GM23338 (cell line): ENCODE measurements at regions not wholly inside any gene's neighbourhood (a gene's known extent, or its start where the extent isn't known, plus 50 kb on each side); places are given as distances from the start of the nearest gene placed in this dataset.

Experiments
- ATAC-seq: fragments of 200-7000 bp; cut with Tn5 transposase; 3 replicates; pipeline ENCODE4 v1.9.1; 2020
- DNase-seq: peaks from one replicate; pipeline ENCODE4 v3.0.0-alpha.2; 2015; ENCODE audit warnings: low spot score
- H2AFZ ChIP-seq: fragments of 200-600 bp; sonication (generic); 2 replicates; pipeline ENCODE4 v1.8.0; 2016; ENCODE audit warnings: antibody characterized with exemption, mild to moderate bottlenecking, moderate library complexity
- H3F3A ChIP-seq: fragments of 200-600 bp; sonication (generic); replicated peaks from 2 replicates; pipeline ENCODE4 v1.8.0; 2017; ENCODE audit warnings: antibody characterized with exemption, mixed run types, low read depth
- H3K27ac ChIP-seq: fragments of 200-600 bp; sonication (generic); 2 replicates; pipeline ENCODE4 v1.6.1; 2016; ENCODE audit warnings: low read depth
- H3K27me3 ChIP-seq: fragments of 200-600 bp; sonication (generic); 2 replicates; pipeline ENCODE4 v1.8.0; 2016; ENCODE audit warnings: mild to moderate bottlenecking, mixed run types, moderate library complexity; ENCODE audit not compliant: insufficient read depth
- H3K36me3 ChIP-seq: fragments of 200-600 bp; sonication (generic); 2 replicates; pipeline ENCODE4 v1.8.0; 2016; ENCODE audit warnings: mild to moderate bottlenecking; ENCODE audit not compliant: insufficient read depth
- H3K4me1 ChIP-seq: fragments of 200-600 bp; sonication (generic); 2 replicates; pipeline ENCODE4 v1.8.0; 2016; ENCODE audit warnings: mild to moderate bottlenecking, moderate library complexity; ENCODE audit not compliant: insufficient read depth
- H3K4me2 ChIP-seq: fragments of 200-600 bp; sonication (generic); 2 replicates; pipeline ENCODE4 v1.7.1; 2017; ENCODE audit warnings: mixed run types
- H3K4me3 ChIP-seq: fragments of 200-600 bp; sonication (generic); 2 replicates; pipeline ENCODE4 v1.6.1; 2016; ENCODE audit warnings: mixed run types
- H3K79me2 ChIP-seq: fragments of 200-600 bp; sonication (generic); replicated peaks from 2 replicates; pipeline ENCODE4 v1.8.0; 2017; ENCODE audit warnings: mild to moderate bottlenecking; ENCODE audit not compliant: insufficient read depth
- H3K9me2 ChIP-seq: fragments of 200-600 bp; sonication (generic); 2 replicates; pipeline ENCODE4 v1.8.0; 2017; ENCODE audit not compliant: insufficient read depth
- H4K20me1 ChIP-seq: fragments of 200-600 bp; sonication (generic); replicated peaks from 2 replicates; pipeline ENCODE4 v1.8.0; 2017; ENCODE audit warnings: mild to moderate bottlenecking; ENCODE audit not compliant: insufficient read depth
- H3K27ac Mint-ChIP-seq: 2 replicates; pipeline ENCODE4 v1.8.0; 2020; ENCODE audit warnings: inconsistent platforms, mild to moderate bottlenecking, moderate library complexity, mixed read lengths
- H3K27me3 Mint-ChIP-seq: 3 replicates; pipeline ENCODE4 v1.8.0; 2022; ENCODE audit warnings: low read depth, mild to moderate bottlenecking, moderate library complexity, mixed read lengths, inconsistent platforms; ENCODE audit not compliant: insufficient read depth, poor library complexity
- H3K36me3 Mint-ChIP-seq: 3 replicates; pipeline ENCODE4 v1.8.0; 2021; ENCODE audit warnings: low read depth, mild to moderate bottlenecking, inconsistent platforms, moderate library complexity, mixed read lengths
- H3K4me1 Mint-ChIP-seq: 3 replicates; pipeline ENCODE4 v1.8.0; 2020; ENCODE audit warnings: mild to moderate bottlenecking, inconsistent platforms, mixed read lengths
- H3K4me3 Mint-ChIP-seq: 3 replicates; pipeline ENCODE4 v1.8.0; 2021; ENCODE audit warnings: moderate library complexity, mild to moderate bottlenecking, inconsistent platforms, mixed read lengths
- H3K9me3 Mint-ChIP-seq: 3 replicates; pipeline ENCODE4 v1.8.0; 2020; ENCODE audit warnings: moderate library complexity, mild to moderate bottlenecking, inconsistent platforms, mixed read lengths
- ETS1 ChIP-seq: IDR thresholded peaks from 2 replicates; pipeline ENCODE4 v1.6.1; 2016; ENCODE audit warnings: antibody characterized with exemption
- EZH2 ChIP-seq: fragments of 200-600 bp; sonication (generic); IDR thresholded peaks from one replicate; pipeline ENCODE4 v1.8.0; 2017; ENCODE audit warnings: antibody characterized with exemption, mild to moderate bottlenecking, low read depth; ENCODE audit not compliant: unreplicated experiment
- JUNB ChIP-seq: IDR thresholded peaks from one replicate; pipeline ENCODE4 v1.6.1; 2016; ENCODE audit warnings: antibody characterized with exemption; ENCODE audit not compliant: unreplicated experiment
- TF ChIP-seq, protein P1 (sequence below): fragments of 250-450 bp; sonication (Bioruptor Pico); IDR thresholded peaks from 2 replicates; pipeline ENCODE4 v1.5.0; 2020; ENCODE audit warnings: mild to moderate bottlenecking, moderate library complexity
- TF ChIP-seq, protein P2 (sequence below): IDR thresholded peaks from one replicate; pipeline ENCODE4 v1.6.1; 2018; ENCODE audit warnings: antibody characterized with exemption; ENCODE audit not compliant: unreplicated experiment

- Histone ChIP-seq H3F3A (no peaks in the 10 kb centered on the region), H4K20me1 (no peaks in the 10 kb centered on the region), H3K4me2 (no peak overlapping the region), H3K4me3 (no peak overlapping the region), H3K4me1 (no peaks in the 10 kb centered on the region), H3K27me3 (no peaks in the 10 kb centered on the region), H3K9me2 (no peaks in the 10 kb centered on the region), H2AFZ (no peak overlapping the region), H3K36me3 (no peaks in the 10 kb centered on the region), H3K27ac (no peak overlapping the region), H3K79me2 (no peaks in the 10 kb centered on the region)
- H3K27ac Mint-ChIP-seq: no peak overlapping the region
- H3K9me3 Mint-ChIP-seq: no peaks in the 10 kb centered on the region
- H3K27me3 Mint-ChIP-seq: no peaks in the 10 kb centered on the region
- ATAC-seq (no peak), DNase-seq (no peak)
- H3K36me3 Mint-ChIP-seq: no peaks in the 10 kb centered on the region
- H3K4me3 Mint-ChIP-seq: no peak overlapping the region
- TF ChIP-seq ETS1 (no peak), EZH2 (no peak), JUNB (no peak)
- TF ChIP-seq, protein P1, sequence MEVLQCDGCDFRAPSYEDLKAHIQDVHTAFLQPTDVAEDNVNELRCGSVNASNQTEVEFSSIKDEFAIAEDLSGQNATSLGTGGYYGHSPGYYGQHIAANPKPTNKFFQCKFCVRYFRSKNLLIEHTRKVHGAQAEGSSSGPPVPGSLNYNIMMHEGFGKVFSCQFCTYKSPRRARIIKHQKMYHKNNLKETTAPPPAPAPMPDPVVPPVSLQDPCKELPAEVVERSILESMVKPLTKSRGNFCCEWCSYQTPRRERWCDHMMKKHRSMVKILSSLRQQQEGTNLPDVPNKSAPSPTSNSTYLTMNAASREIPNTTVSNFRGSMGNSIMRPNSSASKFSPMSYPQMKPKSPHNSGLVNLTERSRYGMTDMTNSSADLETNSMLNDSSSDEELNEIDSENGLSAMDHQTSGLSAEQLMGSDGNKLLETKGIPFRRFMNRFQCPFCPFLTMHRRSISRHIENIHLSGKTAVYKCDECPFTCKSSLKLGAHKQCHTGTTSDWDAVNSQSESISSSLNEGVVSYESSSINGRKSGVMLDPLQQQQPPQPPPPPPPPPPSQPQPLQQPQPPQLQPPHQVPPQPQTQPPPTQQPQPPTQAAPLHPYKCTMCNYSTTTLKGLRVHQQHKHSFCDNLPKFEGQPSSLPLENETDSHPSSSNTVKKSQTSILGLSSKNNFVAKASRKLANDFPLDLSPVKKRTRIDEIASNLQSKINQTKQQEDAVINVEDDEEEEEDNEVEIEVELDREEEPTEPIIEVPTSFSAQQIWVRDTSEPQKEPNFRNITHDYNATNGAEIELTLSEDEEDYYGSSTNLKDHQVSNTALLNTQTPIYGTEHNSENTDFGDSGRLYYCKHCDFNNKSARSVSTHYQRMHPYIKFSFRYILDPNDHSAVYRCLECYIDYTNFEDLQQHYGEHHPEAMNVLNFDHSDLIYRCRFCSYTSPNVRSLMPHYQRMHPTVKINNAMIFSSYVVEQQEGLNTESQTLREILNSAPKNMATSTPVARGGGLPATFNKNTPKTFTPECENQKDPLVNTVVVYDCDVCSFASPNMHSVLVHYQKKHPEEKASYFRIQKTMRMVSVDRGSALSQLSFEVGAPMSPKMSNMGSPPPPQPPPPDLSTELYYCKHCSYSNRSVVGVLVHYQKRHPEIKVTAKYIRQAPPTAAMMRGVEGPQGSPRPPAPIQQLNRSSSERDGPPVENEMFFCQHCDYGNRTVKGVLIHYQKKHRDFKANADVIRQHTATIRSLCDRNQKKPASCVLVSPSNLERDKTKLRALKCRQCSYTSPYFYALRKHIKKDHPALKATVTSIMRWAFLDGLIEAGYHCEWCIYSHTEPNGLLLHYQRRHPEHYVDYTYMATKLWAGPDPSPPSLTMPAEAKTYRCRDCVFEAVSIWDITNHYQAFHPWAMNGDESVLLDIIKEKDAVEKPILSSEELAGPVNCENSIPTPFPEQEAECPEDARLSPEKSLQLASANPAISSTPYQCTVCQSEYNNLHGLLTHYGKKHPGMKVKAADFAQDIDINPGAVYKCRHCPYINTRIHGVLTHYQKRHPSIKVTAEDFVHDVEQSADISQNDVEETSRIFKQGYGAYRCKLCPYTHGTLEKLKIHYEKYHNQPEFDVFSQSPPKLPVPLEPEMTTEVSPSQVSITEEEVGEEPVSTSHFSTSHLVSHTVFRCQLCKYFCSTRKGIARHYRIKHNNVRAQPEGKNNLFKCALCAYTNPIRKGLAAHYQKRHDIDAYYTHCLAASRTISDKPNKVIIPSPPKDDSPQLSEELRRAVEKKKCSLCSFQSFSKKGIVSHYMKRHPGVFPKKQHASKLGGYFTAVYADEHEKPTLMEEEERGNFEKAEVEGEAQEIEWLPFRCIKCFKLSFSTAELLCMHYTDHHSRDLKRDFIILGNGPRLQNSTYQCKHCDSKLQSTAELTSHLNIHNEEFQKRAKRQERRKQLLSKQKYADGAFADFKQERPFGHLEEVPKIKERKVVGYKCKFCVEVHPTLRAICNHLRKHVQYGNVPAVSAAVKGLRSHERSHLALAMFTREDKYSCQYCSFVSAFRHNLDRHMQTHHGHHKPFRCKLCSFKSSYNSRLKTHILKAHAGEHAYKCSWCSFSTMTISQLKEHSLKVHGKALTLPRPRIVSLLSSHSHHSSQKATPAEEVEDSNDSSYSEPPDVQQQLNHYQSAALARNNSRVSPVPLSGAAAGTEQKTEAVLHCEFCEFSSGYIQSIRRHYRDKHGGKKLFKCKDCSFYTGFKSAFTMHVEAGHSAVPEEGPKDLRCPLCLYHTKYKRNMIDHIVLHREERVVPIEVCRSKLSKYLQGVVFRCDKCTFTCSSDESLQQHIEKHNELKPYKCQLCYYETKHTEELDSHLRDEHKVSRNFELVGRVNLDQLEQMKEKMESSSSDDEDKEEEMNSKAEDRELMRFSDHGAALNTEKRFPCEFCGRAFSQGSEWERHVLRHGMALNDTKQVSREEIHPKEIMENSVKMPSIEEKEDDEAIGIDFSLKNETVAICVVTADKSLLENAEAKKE (CRISPR knock-in tag): no peak
- TF ChIP-seq, protein P2, sequence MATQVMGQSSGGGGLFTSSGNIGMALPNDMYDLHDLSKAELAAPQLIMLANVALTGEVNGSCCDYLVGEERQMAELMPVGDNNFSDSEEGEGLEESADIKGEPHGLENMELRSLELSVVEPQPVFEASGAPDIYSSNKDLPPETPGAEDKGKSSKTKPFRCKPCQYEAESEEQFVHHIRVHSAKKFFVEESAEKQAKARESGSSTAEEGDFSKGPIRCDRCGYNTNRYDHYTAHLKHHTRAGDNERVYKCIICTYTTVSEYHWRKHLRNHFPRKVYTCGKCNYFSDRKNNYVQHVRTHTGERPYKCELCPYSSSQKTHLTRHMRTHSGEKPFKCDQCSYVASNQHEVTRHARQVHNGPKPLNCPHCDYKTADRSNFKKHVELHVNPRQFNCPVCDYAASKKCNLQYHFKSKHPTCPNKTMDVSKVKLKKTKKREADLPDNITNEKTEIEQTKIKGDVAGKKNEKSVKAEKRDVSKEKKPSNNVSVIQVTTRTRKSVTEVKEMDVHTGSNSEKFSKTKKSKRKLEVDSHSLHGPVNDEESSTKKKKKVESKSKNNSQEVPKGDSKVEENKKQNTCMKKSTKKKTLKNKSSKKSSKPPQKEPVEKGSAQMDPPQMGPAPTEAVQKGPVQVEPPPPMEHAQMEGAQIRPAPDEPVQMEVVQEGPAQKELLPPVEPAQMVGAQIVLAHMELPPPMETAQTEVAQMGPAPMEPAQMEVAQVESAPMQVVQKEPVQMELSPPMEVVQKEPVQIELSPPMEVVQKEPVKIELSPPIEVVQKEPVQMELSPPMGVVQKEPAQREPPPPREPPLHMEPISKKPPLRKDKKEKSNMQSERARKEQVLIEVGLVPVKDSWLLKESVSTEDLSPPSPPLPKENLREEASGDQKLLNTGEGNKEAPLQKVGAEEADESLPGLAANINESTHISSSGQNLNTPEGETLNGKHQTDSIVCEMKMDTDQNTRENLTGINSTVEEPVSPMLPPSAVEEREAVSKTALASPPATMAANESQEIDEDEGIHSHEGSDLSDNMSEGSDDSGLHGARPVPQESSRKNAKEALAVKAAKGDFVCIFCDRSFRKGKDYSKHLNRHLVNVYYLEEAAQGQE: peak; percentile 33
- H3K4me1 Mint-ChIP-seq: no peaks in the 10 kb centered on the region
Observed at GRCh38 chr3:187844708-187845107, 99.4 kb upstream of the BCL6 start.
